IPS-NIHi7 (cell line): ENCODE measurements at regions not wholly inside any gene's neighbourhood (a gene's known extent, or its start where the extent isn't known, plus 50 kb on each side); places are given as distances from the start of the nearest gene placed in this dataset.
A peak's percentile ranks its signal among the peaks of the same experiment; 100 is the strongest.
"Not testable (repeated sequence)": the region's sequence is repeated elsewhere in the genome, so short reads cannot be mapped to it uniquely, and the experiment has no call there.

Experiments used
- DNase-seq: peaks from one replicate; pipeline ENCODE4 v3.0.0; 2012; ENCODE audit warnings: mixed read lengths; ENCODE audit errors: extremely low spot score

DNA sequence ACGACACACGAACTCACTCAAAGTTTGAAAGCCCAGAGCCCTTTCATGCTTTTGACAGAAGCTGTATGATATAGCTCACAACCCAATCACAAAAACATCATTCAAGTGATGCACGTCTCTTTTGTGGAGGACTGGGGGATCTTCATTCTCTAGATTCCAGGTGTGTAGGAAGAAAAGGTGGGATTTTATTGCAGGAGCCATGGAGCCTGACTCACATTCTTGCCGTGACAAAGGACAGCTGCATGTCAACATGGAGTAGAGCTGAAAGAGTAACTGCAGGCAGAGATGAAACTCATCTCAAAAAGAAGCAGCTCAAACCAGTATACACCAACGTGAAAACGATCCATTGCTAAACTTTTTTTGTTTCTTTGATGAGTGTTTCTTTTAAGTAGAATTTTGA is 50.9 kb upstream of the PDE1A start:
- no peak for DNase-seq

DNA sequence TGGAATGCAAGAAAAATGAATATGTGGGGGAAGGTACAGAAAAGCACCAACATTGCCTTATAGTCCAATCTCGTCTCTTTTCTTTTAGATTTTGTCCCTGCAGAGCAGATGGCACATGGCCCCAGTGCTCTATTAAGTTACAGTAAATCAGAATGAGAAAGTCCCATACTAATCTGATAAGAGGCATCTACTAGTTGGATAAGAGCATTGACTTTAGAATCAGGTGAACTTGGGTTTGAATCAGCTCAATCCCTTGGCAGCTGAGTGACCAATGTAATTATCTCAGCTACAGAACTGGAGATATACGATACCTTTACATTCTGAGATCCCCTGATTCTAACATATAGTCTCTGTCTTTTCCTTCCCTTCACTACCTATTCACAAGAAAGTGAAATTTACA is 54.8 kb upstream of the PDE1A start:
- no peak for DNase-seq

GRCh38 chr2:182482511-182482910 is 55.7 kb upstream of the PDE1A start:
- no peak for DNase-seq

- peak; percentile 25 for DNase-seq
Measured at GRCh38 chr2:182496596-182496995, 69.8 kb upstream of the PDE1A start.

DNA sequence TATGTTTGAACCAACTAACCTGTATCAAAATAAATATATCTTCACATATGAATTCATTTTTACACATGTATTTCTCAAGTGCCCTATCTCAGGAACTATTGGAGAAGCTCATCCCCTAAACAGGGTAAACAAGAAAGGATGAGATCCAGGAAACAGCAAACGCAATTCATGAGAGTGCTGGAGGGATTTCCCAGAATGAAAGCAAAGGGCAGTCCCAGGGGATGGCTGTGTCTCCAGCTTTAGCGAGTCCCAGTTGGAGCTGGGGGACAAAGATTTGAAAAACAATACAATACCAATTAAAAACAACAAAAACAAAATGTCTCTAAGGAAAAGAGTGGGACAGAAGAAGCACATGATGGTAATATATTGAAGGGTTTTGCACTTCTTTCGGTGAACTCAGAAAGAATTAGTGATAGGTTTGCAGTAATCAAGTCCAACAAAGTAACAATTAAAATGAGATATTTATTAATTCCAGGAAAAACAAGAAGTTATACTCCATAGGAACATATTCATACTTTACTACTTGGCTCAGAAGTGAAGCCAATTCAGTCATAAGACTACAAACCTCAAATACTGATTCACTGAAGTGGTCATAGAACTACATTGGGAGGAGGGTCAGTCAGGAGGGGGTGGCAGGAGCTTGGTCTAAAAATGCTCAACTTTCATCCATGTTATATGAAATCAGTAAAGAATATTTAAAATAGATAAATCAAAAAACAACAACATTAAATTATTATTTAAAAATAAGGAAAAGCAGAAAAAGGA is 73.1 kb upstream of the PDE1A start:
- DNase-seq = peak; percentile 20

DNA sequence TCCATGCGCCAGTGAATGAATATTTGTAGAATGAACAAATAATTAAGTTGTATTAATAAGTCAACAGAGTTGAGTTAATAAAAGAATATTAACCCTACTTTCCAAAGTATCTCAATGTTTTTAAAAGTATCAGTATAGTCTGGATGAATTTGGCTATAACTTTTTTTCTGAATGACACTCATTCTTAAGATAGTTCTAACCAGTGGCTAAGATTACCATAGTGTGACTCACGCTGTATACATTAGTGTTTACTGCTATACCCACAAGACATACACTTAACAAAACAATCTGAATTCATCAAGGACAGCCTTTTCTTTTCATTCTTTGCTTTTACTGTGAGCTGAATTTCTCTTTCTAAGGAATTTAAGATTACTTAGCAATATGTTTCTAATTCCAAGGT is 77.0 kb upstream of the PDE1A start:
- DNase-seq = no peak

DNA sequence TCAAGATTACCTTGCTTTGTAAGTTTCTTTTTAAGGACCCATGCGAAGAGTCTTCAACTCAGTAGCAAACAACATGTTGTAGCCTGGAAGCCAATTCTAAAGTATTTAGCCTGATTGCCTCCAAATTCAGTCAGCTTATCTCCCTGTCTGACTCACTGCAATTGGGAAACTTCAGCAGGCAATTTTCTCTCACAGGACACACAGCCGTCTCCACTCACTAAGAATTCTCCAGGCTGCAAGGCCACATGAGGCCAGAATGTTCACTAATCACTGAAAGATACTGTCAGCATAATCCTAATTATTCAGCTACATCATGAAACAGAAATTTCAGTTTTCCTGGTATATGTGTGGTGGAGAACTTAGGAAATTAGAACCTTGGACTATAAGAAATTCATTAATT is 78.1 kb upstream of the PDE1A start:
- no peak for DNase-seq

- DNase-seq = no peak
Measured at GRCh38 chr2:182506606-182507005, 79.8 kb upstream of the PDE1A start.

DNA sequence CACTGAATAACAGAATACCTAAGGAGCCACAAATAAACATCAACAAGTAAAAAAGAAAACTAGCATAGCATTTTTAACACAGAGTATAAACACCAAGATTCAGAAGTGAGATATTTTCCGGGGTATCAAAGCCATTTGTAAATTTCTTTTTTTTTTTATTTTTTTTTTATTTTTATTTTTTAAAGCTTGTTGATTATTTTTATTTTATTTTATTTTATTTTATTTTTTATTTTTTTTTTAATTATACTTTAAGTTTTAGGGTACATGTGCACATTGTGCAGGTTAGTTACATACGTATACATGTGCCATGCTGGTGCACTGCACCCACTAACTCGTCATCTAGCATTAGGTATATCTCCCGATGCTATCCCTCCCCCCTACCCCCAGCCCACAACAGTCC is 81.7 kb upstream of the PDE1A start:
- DNase-seq = not testable (repeated sequence)

GRCh38 chr2:182509216-182509615 is 82.4 kb upstream of the PDE1A start:
- no peak for DNase-seq

DNA sequence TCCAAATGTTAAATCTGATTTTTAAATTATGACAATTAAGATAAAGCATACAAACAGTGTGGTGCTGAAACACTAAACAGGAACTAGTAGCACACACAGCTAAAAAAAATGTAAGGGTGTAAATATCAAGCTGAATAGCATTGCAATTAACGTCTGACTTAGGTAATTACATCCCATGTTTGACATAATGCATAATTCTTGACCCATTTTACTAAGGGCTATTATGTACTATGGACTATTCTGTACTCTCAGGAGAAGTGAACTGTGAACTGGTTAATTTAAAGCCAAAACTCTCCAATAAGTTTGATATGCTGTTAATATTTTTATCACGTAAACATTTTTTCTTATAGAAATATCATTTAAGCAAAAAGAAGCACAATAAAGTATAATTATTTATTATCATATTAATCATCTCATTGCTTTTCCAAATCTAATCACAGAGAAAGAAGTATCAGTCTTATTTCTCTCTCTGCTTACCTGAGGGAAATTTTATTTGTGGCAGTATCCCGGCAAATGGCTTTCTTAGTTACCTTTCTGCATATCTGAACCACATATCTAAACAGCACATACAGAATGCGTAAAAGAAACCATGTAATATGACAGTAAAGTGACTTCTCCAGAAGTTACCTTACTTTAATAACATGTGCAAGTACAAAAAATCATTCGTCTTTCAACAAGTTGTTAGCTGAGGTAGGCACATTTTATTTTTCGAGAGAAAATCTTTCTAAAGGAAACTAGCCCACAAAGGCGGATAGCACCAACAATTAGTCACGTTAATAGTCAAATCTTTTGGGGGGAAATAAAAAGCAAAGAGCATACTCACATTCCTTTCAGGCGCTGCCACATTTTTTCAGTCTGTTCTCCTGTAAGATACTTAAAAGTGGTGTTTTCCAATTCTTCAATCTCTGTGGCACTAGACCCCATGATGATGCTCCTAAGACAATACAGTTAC is 94.9 kb upstream of the PDE1A start:
- no peak for DNase-seq

GRCh38 chr2:182522405-182522896 is 95.6 kb upstream of the PDE1A start:
- DNase-seq = no peak

- no peak for DNase-seq
Measured at GRCh38 chr2:182522972-182523473, 96.2 kb upstream of the PDE1A start.

- no peak for DNase-seq
Measured at GRCh38 chr2:182530636-182531035, 103.8 kb upstream of the PDE1A start.

- no peak for DNase-seq
Measured at GRCh38 chr2:182540252-182540651, 113.4 kb upstream of the PDE1A start.

DNA sequence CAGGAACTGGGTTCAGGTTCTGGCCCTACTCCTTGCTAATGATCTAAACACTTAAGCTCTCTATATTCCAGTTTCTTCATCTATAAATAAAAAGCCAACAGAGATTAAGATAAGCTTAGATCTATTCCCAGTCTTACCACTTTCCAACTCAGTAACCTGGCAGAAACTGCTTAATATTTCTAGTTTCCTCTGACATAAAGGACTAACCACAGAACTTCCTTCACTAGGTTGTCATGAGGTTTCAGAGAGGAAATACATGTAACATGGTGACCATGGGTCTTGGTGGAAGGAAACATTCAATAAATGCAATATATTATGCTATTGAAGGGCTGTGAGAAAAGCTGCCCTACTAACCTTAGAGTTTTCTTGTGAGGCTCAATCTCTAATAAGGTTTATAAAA is 114.4 kb upstream of the PDE1A start:
- DNase-seq = no peak

DNA sequence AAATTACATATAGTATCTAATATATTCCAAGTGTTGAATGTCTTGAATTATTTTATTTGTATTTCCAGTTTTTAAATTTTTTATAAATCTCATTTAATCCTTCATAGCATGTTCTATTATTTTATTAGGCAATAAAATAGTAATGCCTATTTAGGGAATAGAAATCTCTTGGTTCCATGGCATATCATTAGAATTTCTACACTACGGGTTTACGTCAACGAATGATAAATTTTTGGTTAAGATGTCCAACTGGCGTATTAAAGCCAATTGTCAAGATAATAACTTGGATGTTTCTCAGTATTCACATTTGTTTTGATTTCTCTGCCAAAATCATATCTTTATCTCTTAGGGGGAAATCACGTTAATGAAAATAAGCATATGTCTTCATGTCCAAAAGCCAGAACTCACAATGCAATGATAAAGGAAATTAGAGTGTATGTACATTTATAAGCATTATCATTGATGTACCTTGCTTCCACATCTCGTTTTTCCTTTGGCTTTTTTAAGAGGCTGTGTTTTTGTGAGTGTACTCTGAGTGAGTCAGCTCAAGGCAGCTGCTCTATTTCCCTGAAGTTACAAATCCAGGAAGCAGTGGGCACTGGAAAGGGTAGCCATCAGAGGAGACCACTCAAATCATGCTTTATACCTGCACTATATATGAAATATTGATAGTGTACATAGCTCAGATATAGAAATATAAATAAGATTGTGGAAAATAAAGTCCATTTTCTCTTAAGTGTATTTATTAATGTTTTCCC is 115.8 kb upstream of the PDE1A start:
- no peak for DNase-seq

DNA sequence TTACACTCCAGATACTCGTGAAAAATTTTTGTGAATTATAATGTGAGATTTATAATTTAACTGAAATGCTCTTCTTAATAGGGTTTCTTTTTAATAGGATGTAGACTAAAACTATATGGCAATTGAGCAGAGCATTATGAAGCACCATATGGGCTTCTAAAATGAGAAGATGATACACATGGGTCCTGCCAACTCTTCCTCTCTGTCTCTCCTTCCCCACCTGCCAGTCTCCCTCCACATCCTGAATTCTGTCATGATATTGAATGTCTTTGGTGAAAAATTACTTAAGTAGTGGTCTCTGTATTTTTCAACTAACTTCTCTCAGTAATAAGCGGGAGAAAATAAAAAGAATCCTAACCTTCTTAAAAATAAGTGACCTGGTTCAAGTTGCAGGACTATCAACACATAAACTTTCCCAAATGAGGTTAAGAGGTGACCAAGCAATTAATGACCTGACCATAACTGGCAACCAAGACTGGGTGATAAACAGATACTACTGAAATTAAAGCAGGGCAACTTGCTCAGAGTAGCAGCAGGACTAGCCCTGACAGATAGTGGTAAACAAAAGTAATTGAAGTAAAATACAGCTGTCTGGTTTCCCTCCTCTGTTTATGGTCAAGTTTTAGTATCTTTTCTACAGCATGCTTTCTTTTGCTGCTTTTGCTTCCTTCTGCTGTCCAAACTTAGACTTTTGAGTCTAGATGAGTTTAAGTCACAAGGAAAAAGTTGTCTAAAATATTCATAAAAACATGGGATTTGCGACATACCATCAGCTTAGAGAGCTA is 117.1 kb upstream of the PDE1A start:
- no peak for DNase-seq

DNA sequence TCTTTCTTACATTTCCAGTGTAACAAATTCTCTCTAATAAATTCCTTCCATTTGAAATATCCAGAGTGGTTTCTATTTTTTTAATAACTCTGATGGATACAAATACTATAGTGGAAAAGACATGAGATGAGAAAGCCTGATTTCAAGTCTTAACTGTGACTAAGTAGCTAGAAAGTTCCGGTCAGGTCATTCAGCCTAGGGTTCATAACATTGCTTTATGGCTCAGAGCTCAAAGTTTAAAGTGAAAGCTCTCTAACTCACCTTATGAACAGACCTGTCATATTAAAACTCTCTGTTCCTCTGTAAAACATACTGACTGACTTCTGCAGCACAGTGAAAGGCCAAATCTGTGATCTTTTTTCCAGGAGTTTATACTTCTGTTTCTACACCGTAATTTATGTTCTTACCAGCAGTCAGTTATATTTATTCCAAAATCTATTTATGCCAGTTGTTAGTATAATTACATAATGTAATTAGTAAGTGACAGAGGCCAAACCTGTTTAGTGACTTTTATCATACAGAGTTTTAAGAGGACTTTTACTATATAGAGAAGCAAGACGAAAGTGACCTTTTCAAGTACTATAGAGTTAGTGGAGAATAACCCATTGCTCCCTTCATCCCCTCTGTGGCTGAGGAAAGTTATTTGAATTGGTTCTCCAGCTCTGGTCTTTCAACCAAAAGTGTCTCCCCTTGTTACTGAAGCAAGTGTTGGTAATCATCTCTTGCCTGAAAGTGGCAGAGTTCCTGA is 118.8 kb upstream of the PDE1A start:
- DNase-seq = no peak
